Bronchial epithelial cell (primary cell): ENCODE measurements at regions not wholly inside any gene's neighbourhood (a gene's known extent, or its start where the extent isn't known, plus 50 kb on each side); places are given as distances from the start of the nearest gene placed in this dataset.

Experiments used
- DNase-seq: peaks from one replicate; pipeline ENCODE4 v3.0.0-alpha.2; 2010; ENCODE audit warnings: low read depth
- FAIRE-seq: peaks from 2 replicates; lab custom pipeline; 2011; peaks lifted over from hg19 to GRCh38; lab: Jason Lieb, UNC
- H3K27me3 ChIP-seq: 2 replicates; pipeline ENCODE4 v1.5.1; 2011; ENCODE audit warnings: low read length; ENCODE audit not compliant: control insufficient read depth, insufficient read depth
- H3K36me3 ChIP-seq: 2 replicates; pipeline ENCODE4 v1.5.1; 2011; ENCODE audit warnings: low read length; ENCODE audit not compliant: control insufficient read depth, insufficient read depth
- H3K4me3 ChIP-seq: 2 replicates; pipeline ENCODE4 v1.5.1; 2011; ENCODE audit warnings: mild to moderate bottlenecking, low read depth, low read length, control low read depth
- TF ChIP-seq, protein P1 (sequence below): IDR thresholded peaks from 2 replicates; pipeline ENCODE4 v1.5.1; 2011; ENCODE audit warnings: mild to moderate bottlenecking, moderate library complexity, low read length, control low read depth, inconsistent platforms; ENCODE audit not compliant: insufficient read depth, severe bottlenecking

- Histone ChIP-seq H3K4me3 (no peak overlapping the region), H3K36me3 (no peaks in the 10 kb centered on the region), H3K27me3 (no peaks in the 10 kb centered on the region)
- FAIRE-seq: no peak
- DNase-seq: no peak
- TF ChIP-seq, protein P1, sequence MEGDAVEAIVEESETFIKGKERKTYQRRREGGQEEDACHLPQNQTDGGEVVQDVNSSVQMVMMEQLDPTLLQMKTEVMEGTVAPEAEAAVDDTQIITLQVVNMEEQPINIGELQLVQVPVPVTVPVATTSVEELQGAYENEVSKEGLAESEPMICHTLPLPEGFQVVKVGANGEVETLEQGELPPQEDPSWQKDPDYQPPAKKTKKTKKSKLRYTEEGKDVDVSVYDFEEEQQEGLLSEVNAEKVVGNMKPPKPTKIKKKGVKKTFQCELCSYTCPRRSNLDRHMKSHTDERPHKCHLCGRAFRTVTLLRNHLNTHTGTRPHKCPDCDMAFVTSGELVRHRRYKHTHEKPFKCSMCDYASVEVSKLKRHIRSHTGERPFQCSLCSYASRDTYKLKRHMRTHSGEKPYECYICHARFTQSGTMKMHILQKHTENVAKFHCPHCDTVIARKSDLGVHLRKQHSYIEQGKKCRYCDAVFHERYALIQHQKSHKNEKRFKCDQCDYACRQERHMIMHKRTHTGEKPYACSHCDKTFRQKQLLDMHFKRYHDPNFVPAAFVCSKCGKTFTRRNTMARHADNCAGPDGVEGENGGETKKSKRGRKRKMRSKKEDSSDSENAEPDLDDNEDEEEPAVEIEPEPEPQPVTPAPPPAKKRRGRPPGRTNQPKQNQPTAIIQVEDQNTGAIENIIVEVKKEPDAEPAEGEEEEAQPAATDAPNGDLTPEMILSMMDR: no peak
These were observed 424.8 kb upstream of the TGFBR2 start for GRCh38 chr3:30181581-30181980.

GRCh38 chr3:30183421-30183820 is 423.0 kb upstream of the TGFBR2 start:
- H3K27me3 ChIP-seq: no peaks in the 10 kb centered on the region
- FAIRE-seq (no peak), DNase-seq (no peak)
- TF ChIP-seq, protein P1: no peak
- H3K4me3 ChIP-seq: no peak overlapping the region
- no peaks in the 10 kb centered on the region for H3K36me3 ChIP-seq

DNA sequence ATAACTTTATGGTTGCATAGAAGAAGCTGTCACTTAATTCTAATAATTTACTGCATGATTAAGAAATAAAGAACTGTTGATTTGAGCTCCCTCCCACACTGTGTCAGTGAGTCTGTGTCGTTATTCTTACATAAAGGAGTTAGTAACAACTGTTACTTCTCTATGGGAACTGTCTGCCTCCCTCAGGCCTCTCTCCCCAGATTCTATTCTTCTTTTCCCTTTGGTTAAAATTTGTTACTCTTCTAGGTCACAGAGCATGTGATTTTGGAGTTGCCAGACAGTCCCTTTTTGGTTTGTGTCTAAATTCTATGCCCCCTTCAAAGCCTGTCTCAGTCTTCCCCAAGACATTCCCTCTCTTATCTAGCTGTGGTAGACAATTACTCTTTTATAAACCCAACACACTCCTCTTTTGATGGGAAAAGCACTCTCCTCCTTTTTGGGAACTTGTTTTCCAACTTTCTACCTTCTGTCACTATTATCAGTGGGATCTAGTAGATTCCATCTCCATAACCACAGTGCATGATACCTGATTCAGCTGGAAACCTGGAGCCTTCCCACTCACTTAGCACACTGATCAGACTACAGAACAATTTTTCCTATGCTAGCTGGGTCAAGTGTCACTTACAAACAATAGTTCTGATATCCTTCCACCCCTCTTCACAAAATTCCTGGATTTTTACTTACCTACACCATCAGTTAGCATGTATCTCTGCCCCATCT is 422.1 kb upstream of the TGFBR2 start:
- no peaks in the 10 kb centered on the region for H3K36me3 ChIP-seq
- no peak for FAIRE-seq
- TF ChIP-seq, protein P1: no peak
- no peak for DNase-seq
- H3K27me3 ChIP-seq: no peaks in the 10 kb centered on the region
- H3K4me3 ChIP-seq: no peak overlapping the region

DNA sequence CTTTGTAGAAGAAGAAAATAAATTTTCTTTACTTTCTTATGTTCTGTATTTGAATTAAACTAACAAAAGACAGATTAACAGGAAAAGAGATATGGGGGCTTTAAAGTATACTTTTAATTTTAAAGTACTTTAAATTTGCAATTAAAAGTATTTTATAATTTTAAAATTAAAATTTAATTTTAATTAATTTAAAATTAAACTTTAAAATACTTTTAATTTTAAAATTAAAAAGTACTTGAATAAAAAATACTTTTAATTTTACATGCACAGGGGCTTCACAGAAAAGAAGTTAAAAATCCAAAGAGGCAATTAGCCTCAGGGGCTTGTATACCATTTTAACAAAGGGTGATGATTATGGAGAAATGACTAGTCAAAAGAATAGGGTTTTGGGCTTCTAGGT is 420.5 kb upstream of the TGFBR2 start:
- DNase-seq: no peak

DNA sequence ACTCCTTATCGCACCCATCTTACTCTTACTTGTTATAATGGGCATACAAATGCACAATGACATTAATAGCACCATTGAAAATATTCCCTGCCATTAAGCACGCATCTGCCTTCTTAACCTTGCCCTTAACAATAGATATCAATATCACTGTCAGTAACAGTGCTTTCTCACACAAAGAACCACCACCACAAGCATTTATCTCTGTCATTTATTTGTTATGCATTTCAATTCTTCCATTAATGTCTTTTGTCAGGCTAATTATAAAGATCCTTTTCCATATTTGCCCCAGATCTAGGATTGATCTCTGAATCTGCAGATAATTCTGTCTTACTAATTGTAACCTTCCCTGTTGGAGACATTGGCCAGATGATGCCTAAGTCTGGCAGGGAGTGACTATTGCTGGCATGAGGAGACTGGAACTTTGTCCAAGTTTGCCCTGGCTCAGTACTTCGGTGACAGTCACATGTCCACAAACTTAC is 419.6 kb upstream of the TGFBR2 start:
- Histone ChIP-seq H3K36me3 (no peaks in the 10 kb centered on the region), H3K4me3 (no peak overlapping the region), H3K27me3 (no peaks in the 10 kb centered on the region)
- DNase-seq (no peak), FAIRE-seq (no peak)
- TF ChIP-seq, protein P1: no peak

More for the DNA sequence above, 420.5 kb upstream of the TGFBR2 start:
- Histone ChIP-seq H3K4me3 (no peak overlapping the region), H3K27me3 (no peaks in the 10 kb centered on the region), H3K36me3 (no peaks in the 10 kb centered on the region)
- no peak for FAIRE-seq
- TF ChIP-seq, protein P1: no peak
